A549 (cell line): ENCODE measurements at regions not wholly inside any gene's neighbourhood (a gene's known extent, or its start where the extent isn't known, plus 50 kb on each side); places are given as distances from the start of the nearest gene placed in this dataset.
A peak's percentile ranks its signal among the peaks of the same experiment; 100 is the strongest.

Experiments
- ATAC-seq, 2 experiments: fragments of 200-7000 bp in 1 of 2; fragments of >200 bp in 1 of 2; cut with Nextera tagmentation in 1 of 2; cut with Tn5 transposase in 1 of 2; 3 replicates each; pipeline versions ENCODE4 v1.8.0 to v1.9.1; 2018 to 2020; ENCODE audit warnings: mild to moderate bottlenecking in 1 of 2, moderate library complexity in 1 of 2
- CTCF ChIA-PET: fragments of 300-600 bp; sonication (Branson Sonifier 250); formaldehyde crosslinking; extraction: SDS; loops from one replicate; lab custom pipeline; 2021; ENCODE audit warnings: antibody characterized with exemption, inconsistent platforms; lab: Yijun Ruan, JAX
- POLR2A ChIA-PET: fragments of 350-600 bp; formaldehyde crosslinking; extraction: SDS; loops from one replicate; lab custom pipeline; 2021; ENCODE audit warnings: antibody characterized with exemption, inconsistent platforms; lab: Yijun Ruan, JAX
- DNase-seq, 2 experiments: peaks; one replicate each; pipeline versions ENCODE4 v3.0.0 to v3.0.0-alpha.2; 2011 to 2016; ENCODE audit warnings: low read depth in 1 of 2, low spot score in 1 of 2
- FAIRE-seq: peaks from 2 replicates; lab custom pipeline; 2011; peaks lifted over from hg19 to GRCh38; lab: Jason Lieb, UNC
- H3K27ac ChIP-seq, 2 experiments: fragments of >200 bp; sonication (Bioruptor Twin); formaldehyde crosslinking; 3 replicates each; pipeline ENCODE4 v1.5.1; 2016 to 2017
- H3K4me1 ChIP-seq: fragments of >200 bp; sonication (Bioruptor Twin); formaldehyde crosslinking; 3 replicates; pipeline ENCODE4 v1.6.1; 2016
- H3K4me2 ChIP-seq: fragments of >200 bp; sonication (Bioruptor Twin); formaldehyde crosslinking; 3 replicates; pipeline ENCODE4 v1.6.1; 2016
- H3K4me3 ChIP-seq: fragments of >200 bp; sonication (Bioruptor Twin); formaldehyde crosslinking; 3 replicates; pipeline ENCODE4 v1.5.1; 2016
- H3K9me3 ChIP-seq: fragments of >200 bp; sonication (Bioruptor Twin); formaldehyde crosslinking; 3 replicates; pipeline ENCODE4 v1.6.1; 2016
- ATOH8 ChIP-seq: fragments of 250-450 bp; sonication (Bioruptor Pico); IDR thresholded peaks from 2 replicates; pipeline ENCODE4 v1.5.0; 2020; ENCODE audit warnings: low read depth, mild to moderate bottlenecking, moderate library complexity
- CBX2 ChIP-seq: fragments of 200-600 bp; sonication (generic); IDR thresholded peaks from 2 replicates; pipeline ENCODE4 v1.6.1; 2016; ENCODE audit warnings: low read depth, mild to moderate bottlenecking, borderline replicate concordance
- FOSB ChIP-seq: fragments of 250-450 bp; sonication (Bioruptor Pico); IDR thresholded peaks from 2 replicates; pipeline ENCODE4 v1.5.0; 2020; ENCODE audit warnings: mild to moderate bottlenecking, moderate library complexity
- FOSL2 ChIP-seq, 2 experiments: fragments of 450-650 bp in 1 of 2; fragments of >200 bp in 1 of 2; sonication (Bioruptor Twin) in 1 of 2; formaldehyde crosslinking; IDR thresholded peaks; 2 replicates each; pipeline versions ENCODE4 v1.5.0 to v1.6.1; 2016 to 2020; ENCODE audit warnings: mild to moderate bottlenecking in 1 of 2, moderate library complexity in 1 of 2
- HDAC2 ChIP-seq: fragments of 200-600 bp; sonication (generic); IDR thresholded peaks from 2 replicates; pipeline ENCODE4 v1.6.1; 2016
- HEYL ChIP-seq: fragments of 250-450 bp; sonication (Bioruptor Pico); IDR thresholded peaks from 2 replicates; pipeline ENCODE4 v1.8.0; 2021; ENCODE audit warnings: mild to moderate bottlenecking, moderate library complexity
- HOXB13 ChIP-seq: fragments of 250-450 bp; sonication (Bioruptor Pico); IDR thresholded peaks from 2 replicates; pipeline ENCODE4 v1.5.0; 2020; ENCODE audit warnings: low read depth, mild to moderate bottlenecking, moderate library complexity
- KDM5A ChIP-seq: fragments of 200-600 bp; sonication (generic); IDR thresholded peaks from 2 replicates; pipeline ENCODE4 v1.6.1; 2016; ENCODE audit warnings: antibody characterized with exemption, mild to moderate bottlenecking
- MAZ ChIP-seq: fragments of 150-350 bp; IDR thresholded peaks from 2 replicates; pipeline ENCODE4 v1.6.1; 2014; ENCODE audit warnings: antibody characterized with exemption, low read depth, low read length, borderline replicate concordance
- MYC ChIP-seq: IDR thresholded peaks from 2 replicates; pipeline ENCODE4 v1.6.1; 2012; ENCODE audit warnings: mild to moderate bottlenecking, inconsistent platforms, low read length, improper control_type of control experiment, borderline replicate concordance
- NR3C1 ChIP-seq: fragments of >200 bp; sonication (Bioruptor Twin); formaldehyde crosslinking; IDR thresholded peaks from 3 replicates; pipeline ENCODE4 v1.6.1; 2017
- PHF8 ChIP-seq: fragments of 200-600 bp; sonication (generic); IDR thresholded peaks from 2 replicates; pipeline ENCODE4 v1.6.1; 2016; ENCODE audit warnings: low read depth, mild to moderate bottlenecking, antibody characterized with exemption, moderate library complexity, borderline replicate concordance
- RAD21 ChIP-seq, 2 experiments: fragments of >200 bp in 1 of 2; sonication (Bioruptor Twin) in 1 of 2; formaldehyde crosslinking in 1 of 2; IDR thresholded peaks in 1 of 2; conservative IDR thresholded peaks in 1 of 2; 2 replicates in 1 of 2; 3 replicates in 1 of 2; pipeline ENCODE4 v1.6.1; 2012 to 2018; ENCODE audit warnings: inconsistent platforms in 1 of 2
- TP53 ChIP-seq: fragments of 250-450 bp; sonication (Bioruptor Pico); IDR thresholded peaks from 2 replicates; pipeline ENCODE4 v1.5.0; 2021; ENCODE audit warnings: mild to moderate bottlenecking, moderate library complexity
- ZFP36 ChIP-seq: fragments of 450-650 bp; IDR thresholded peaks from 2 replicates; pipeline ENCODE4 v1.6.1; 2014; ENCODE audit warnings: borderline replicate concordance; ENCODE audit not compliant: partially characterized antibody
- ZNF302 ChIP-seq: fragments of 250-450 bp; sonication (Bioruptor Pico); IDR thresholded peaks from 2 replicates; pipeline ENCODE4 v1.9.0; 2021; ENCODE audit warnings: inconsistent platforms, mild to moderate bottlenecking, moderate library complexity
- WGBS: methylation state at CpG from one replicate; pipeline ENCODE4 v1.1.6; 2017; ENCODE audit errors: missing lambda C conversion rate; 5-methylcytosine and 5-hydroxymethylcytosine counted together
- TF ChIP-seq, protein P1 (sequence below): fragments of >200 bp; sonication (Bioruptor Twin); formaldehyde crosslinking; IDR thresholded peaks from 2 replicates; pipeline ENCODE4 v1.6.1; 2016
- TF ChIP-seq, protein P2 (sequence below): IDR thresholded peaks from 2 replicates; pipeline ENCODE4 v1.6.1; 2012; ENCODE audit warnings: low read depth, borderline replicate concordance
- TF ChIP-seq, protein P3 (sequence below): fragments of 200-600 bp; sonication (generic); IDR thresholded peaks from 2 replicates; pipeline ENCODE4 v1.6.1; 2016; ENCODE audit warnings: antibody characterized with exemption, mild to moderate bottlenecking, moderate library complexity

GRCh38 chr9:129402931-129403778 is 217.7 kb downstream of the C9orf50 start:
- FAIRE-seq (no peak), ATAC-seq (no peak), DNase-seq (no peak)
- no peaks in the 10 kb centered on the region for H3K9me3 ChIP-seq
- WGBS, result 83% methylated on average over 12 of the region's 16 CpGs
- H3K4me3 ChIP-seq, result no peak overlapping the region
- no peak overlapping the region for H3K4me2 ChIP-seq
- H3K27ac ChIP-seq, result peak overlapping the region; percentile 71 to 84; a peak in 5 of 6 replicates
- ChIA-PET POLR2A (no interaction called here), CTCF (interaction anchor here (0.6 to 1.9 kb wide), 2 partner anchors 82 to 229 kb away, joined by 3 to 4 read pairs; no protein-coding TSS in a partner anchor)
- TF ChIP-seq, protein P1, sequence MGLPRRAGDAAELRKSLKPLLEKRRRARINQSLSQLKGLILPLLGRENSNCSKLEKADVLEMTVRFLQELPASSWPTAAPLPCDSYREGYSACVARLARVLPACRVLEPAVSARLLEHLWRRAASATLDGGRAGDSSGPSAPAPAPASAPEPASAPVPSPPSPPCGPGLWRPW, result no peak
- TF ChIP-seq ATOH8 (CRISPR knock-in tag) (no peak), TP53 (CRISPR knock-in tag) (no peak), NR3C1 (no peak), FOSB (CRISPR knock-in tag) (no peak), RAD21 (conservative IDR thresholded peaks at IDR 0.05 in 1 of 2, IDR thresholded peaks at IDR 0.05 in 1 of 2) (no peak), PHF8 (no peak), FOSL2 (IDR thresholded peaks at IDR 0.05) (no peak), FOSL2 (CRISPR knock-in tag; IDR thresholded peaks at IDR 0.05) (no peak), ZNF302 (CRISPR knock-in tag) (no peak)
- peaks cover 65% of the 10 kb centered on the region for H3K4me1 ChIP-seq

DNA sequence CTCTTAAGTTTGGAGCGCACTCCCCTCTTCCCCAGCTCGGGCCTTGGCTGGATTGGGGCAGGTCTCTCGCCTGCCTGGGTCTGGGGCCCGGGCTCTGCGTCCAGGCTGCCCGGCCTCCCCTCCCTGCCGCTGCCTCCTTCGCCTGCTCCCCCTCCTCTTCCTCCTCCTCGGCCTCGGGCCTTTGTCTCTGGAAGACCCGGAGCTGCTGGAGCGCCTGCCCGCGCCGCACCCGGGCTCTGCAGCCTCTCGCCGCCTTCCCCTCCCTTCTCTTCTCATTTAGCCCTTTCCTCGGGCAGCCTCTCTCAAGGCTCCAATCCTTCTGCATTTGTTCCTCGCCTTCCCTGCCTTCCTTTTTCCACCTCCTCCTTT is 218.5 kb downstream of the C9orf50 start:
- TF ChIP-seq, protein P1, result no peak
- no peak for TF ChIP-seq MAZ
- TF ChIP-seq HEYL, result no peak
- no peak for TF ChIP-seq ZFP36
- no peak for TF ChIP-seq MYC
- TF ChIP-seq, protein P2, sequence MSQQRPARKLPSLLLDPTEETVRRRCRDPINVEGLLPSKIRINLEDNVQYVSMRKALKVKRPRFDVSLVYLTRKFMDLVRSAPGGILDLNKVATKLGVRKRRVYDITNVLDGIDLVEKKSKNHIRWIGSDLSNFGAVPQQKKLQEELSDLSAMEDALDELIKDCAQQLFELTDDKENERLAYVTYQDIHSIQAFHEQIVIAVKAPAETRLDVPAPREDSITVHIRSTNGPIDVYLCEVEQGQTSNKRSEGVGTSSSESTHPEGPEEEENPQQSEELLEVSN, result no peak
- TF ChIP-seq HDAC2, result no peak
- TF ChIP-seq ATOH8 (CRISPR knock-in tag), result no peak
- TF ChIP-seq, protein P3, sequence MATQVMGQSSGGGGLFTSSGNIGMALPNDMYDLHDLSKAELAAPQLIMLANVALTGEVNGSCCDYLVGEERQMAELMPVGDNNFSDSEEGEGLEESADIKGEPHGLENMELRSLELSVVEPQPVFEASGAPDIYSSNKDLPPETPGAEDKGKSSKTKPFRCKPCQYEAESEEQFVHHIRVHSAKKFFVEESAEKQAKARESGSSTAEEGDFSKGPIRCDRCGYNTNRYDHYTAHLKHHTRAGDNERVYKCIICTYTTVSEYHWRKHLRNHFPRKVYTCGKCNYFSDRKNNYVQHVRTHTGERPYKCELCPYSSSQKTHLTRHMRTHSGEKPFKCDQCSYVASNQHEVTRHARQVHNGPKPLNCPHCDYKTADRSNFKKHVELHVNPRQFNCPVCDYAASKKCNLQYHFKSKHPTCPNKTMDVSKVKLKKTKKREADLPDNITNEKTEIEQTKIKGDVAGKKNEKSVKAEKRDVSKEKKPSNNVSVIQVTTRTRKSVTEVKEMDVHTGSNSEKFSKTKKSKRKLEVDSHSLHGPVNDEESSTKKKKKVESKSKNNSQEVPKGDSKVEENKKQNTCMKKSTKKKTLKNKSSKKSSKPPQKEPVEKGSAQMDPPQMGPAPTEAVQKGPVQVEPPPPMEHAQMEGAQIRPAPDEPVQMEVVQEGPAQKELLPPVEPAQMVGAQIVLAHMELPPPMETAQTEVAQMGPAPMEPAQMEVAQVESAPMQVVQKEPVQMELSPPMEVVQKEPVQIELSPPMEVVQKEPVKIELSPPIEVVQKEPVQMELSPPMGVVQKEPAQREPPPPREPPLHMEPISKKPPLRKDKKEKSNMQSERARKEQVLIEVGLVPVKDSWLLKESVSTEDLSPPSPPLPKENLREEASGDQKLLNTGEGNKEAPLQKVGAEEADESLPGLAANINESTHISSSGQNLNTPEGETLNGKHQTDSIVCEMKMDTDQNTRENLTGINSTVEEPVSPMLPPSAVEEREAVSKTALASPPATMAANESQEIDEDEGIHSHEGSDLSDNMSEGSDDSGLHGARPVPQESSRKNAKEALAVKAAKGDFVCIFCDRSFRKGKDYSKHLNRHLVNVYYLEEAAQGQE, result no peak
- no peak for TF ChIP-seq CBX2
- TF ChIP-seq KDM5A, result no peak
- no peak for TF ChIP-seq ZNF302 (CRISPR knock-in tag)
- TF ChIP-seq HOXB13 (CRISPR knock-in tag), result no peak
- DNase-seq, result no peak
- ChIA-PET CTCF (interaction anchor here (1.9 kb wide), 1 partner anchor 81 kb away, joined by 4 read pairs; no protein-coding TSS in a partner anchor), POLR2A (no interaction called here)
- no peak for ATAC-seq
- FAIRE-seq, result no peak
- H3K9me3 ChIP-seq, result no peaks in the 10 kb centered on the region
- peak overlapping the region; percentile 71 to 84 for H3K27ac ChIP-seq
- 83% methylated on average over 20 of the region's 20 CpGs for WGBS
- no peak overlapping the region for H3K4me3 ChIP-seq
- H3K4me2 ChIP-seq, result peak overlapping the region; percentile 2; the same call in 1 of the 3 replicates
- H3K4me1 ChIP-seq, result peaks cover 57% of the 10 kb centered on the region
